ENCODE measurements at regions not wholly inside any gene's neighbourhood (a gene's known extent, or its start where the extent isn't known, plus 50 kb on each side); places are given as distances from the start of the nearest gene placed in this dataset.

- no peak overlapping the region for H3K4me3 ChIP-seq
- ATAC-seq: no peak
- no peak for DNase-seq
- H3K9me3 ChIP-seq: no peaks in the 10 kb centered on the region
- TF ChIP-seq CTCF (IDR thresholded peaks at IDR 0.05): no peak
- intact Hi-C loops (cut with DNase I): no loop called here
- no peaks in the 10 kb centered on the region for H3K4me1 ChIP-seq
- H3K36me3 ChIP-seq (ENCODE audit: insufficient read depth in 1 of 2, low read depth in 1 of 2): no peaks in the 10 kb centered on the region
- H3K27me3 ChIP-seq (ENCODE audit: insufficient read depth in 3 of 3, low read length in 2 of 3): no peaks in the 10 kb centered on the region
- WGBS, 3 donors: 77 to 88% (median 78%) methylated on average over 1 of the region's 1 CpG
- H3K27ac ChIP-seq: no peak overlapping the region
Observed at GRCh38 chr4:124133753-124134152, 578.8 kb downstream of the ANKRD50 start.

- Histone ChIP-seq H3K4me1 (no peaks in the 10 kb centered on the region), H3K36me3 (ENCODE audit: insufficient read depth in 1 of 2, low read depth in 1 of 2) (no peaks in the 10 kb centered on the region), H3K4me3 (no peak overlapping the region), H3K27me3 (ENCODE audit: insufficient read depth in 3 of 3, low read length in 2 of 3) (no peaks in the 10 kb centered on the region), H3K27ac (no peak overlapping the region), H3K9me3 (no peaks in the 10 kb centered on the region)
- no peak for DNase-seq
- 22 to 30% (median 26%) methylated on average over 1 of the region's 1 CpG for WGBS, 3 donors
- intact Hi-C loops (cut with DNase I): no loop called here
- no peak for TF ChIP-seq CTCF (IDR thresholded peaks at IDR 0.05)
- ATAC-seq: no peak
Observed at GRCh38 chr4:124135409-124135813, 577.1 kb downstream of the ANKRD50 start.

- no peak for ATAC-seq
- TF ChIP-seq CTCF (IDR thresholded peaks at IDR 0.05): no peak
Observed at GRCh38 chr4:124139044-124139443, 573.5 kb downstream of the ANKRD50 start.

DNA sequence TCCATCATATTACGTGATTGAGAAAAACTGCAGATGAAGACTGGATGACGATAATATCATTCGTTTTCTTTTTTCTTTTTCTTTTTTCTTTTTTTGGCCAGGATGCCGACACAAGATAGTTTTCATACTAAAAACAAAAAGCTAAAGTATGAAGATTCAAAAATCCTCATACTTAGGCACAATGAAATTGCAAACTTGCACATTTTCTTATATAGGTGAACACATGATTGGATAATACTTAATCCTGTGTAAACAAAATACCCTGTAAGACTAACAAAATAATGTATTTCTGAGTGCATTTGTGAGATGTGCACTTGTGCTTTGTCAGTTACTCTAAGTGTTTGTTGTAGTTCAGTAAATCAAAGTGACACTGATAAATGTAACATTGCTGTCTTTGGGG is 568.9 kb downstream of the ANKRD50 start:
- no peak for TF ChIP-seq CTCF (IDR thresholded peaks at IDR 0.05)
- Histone ChIP-seq H3K27ac (no peak overlapping the region), H3K4me3 (no peak overlapping the region), H3K36me3 (ENCODE audit: insufficient read depth in 1 of 2, low read depth in 1 of 2) (no peaks in the 10 kb centered on the region), H3K4me1 (no peaks in the 10 kb centered on the region), H3K9me3 (no peaks in the 10 kb centered on the region), H3K27me3 (ENCODE audit: insufficient read depth in 3 of 3, low read length in 2 of 3) (no peaks in the 10 kb centered on the region)
- ATAC-seq (no peak), DNase-seq (no peak)
- WGBS, 3 donors: 66 to 91% (median 81%) methylated on average over 4 of the region's 4 CpGs
- intact Hi-C loops (cut with DNase I): no loop called here

More at GRCh38 chr4:124139044-124139443, 573.5 kb downstream of the ANKRD50 start:
- intact Hi-C loops (cut with DNase I): no loop called here
- Histone ChIP-seq H3K36me3 (ENCODE audit: insufficient read depth in 1 of 2, low read depth in 1 of 2) (no peaks in the 10 kb centered on the region), H3K4me3 (no peak overlapping the region), H3K27ac (no peak overlapping the region), H3K4me1 (no peaks in the 10 kb centered on the region), H3K27me3 (ENCODE audit: insufficient read depth in 3 of 3, low read length in 2 of 3) (no peaks in the 10 kb centered on the region), H3K9me3 (no peaks in the 10 kb centered on the region)
- 93 to 95% (median 94%) methylated on average over 6 of the region's 6 CpGs for WGBS, 3 donors
- no peak for DNase-seq

DNA sequence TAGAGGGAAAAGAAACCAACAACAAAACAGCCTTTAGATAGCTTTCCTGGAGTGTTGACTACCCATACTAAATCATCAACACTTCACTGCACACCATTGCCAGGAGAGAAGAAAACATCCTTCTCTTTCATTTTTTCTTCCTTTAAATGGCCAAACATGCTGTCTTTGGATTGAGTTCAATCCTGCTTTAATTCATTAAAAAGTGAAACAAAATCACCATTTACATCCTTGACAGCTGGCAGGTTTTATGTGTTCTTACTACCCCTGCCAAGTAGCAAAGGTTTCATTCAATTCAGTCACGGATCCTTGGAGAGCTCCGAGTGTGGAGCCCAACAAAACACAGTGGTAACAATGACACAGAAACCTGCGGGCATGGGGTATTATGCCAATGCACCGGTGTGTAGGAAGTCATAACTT is 568.3 kb downstream of the ANKRD50 start:
- no peak for TF ChIP-seq CTCF (IDR thresholded peaks at IDR 0.05)
- no peaks in the 10 kb centered on the region for H3K36me3 ChIP-seq (ENCODE audit: insufficient read depth in 1 of 2, low read depth in 1 of 2)
- H3K4me3 ChIP-seq: no peak overlapping the region
- H3K4me1 ChIP-seq: no peaks in the 10 kb centered on the region
- 17 to 23% (median 18%) methylated on average over 4 of the region's 4 CpGs for whole genome bisulfite sequencing, 3 donors
- intact Hi-C loops (cut with DNase I): no loop called here
- ATAC-seq: no peak
- no peak overlapping the region for H3K27ac ChIP-seq
- H3K27me3 ChIP-seq (ENCODE audit: insufficient read depth in 3 of 3, low read length in 2 of 3): no peaks in the 10 kb centered on the region
- H3K9me3 ChIP-seq: no peaks in the 10 kb centered on the region
- DNase-seq: no peak

Data from psoas muscle (tissue), 7 donors.